Liver (tissue), 3 donors: ENCODE measurements at regions not wholly inside any gene's neighbourhood (a gene's known extent, or its start where the extent isn't known, plus 50 kb on each side); places are given as distances from the start of the nearest gene placed in this dataset.

ENCODE experiments used
- EGR1 ChIP-seq, 2 donors: IDR thresholded peaks; 2 replicates each; pipeline ENCODE4 v1.6.1; 2016 to 2018; ENCODE audit warnings: antibody characterized with exemption in 2 of 2, low read depth in 2 of 2
- GABPA ChIP-seq, 2 donors: IDR thresholded peaks in 1 of 2; conservative IDR thresholded peaks in 1 of 2; 2 replicates each; pipeline ENCODE4 v1.6.1; 2016; ENCODE audit warnings: antibody characterized with exemption in 2 of 2, mild to moderate bottlenecking in 1 of 2, moderate library complexity in 1 of 2
- JUND ChIP-seq, 2 donors: IDR thresholded peaks; 2 replicates each; pipeline ENCODE4 v1.6.1; 2016; ENCODE audit warnings: antibody characterized with exemption in 2 of 2
- RAD21 ChIP-seq, 2 donors: IDR thresholded peaks; 2 replicates each; pipeline ENCODE4 v1.6.1; 2016; ENCODE audit warnings: antibody characterized with exemption in 2 of 2, mild to moderate bottlenecking in 2 of 2
- SP1 ChIP-seq: IDR thresholded peaks from 2 replicates; pipeline ENCODE4 v1.6.1; 2018; ENCODE audit warnings: antibody characterized with exemption, mild to moderate bottlenecking
- TAF1 ChIP-seq: conservative IDR thresholded peaks from 2 replicates; pipeline ENCODE4 v1.6.1; 2016; ENCODE audit warnings: antibody characterized with exemption, mild to moderate bottlenecking
- YY1 ChIP-seq: IDR thresholded peaks from 2 replicates; pipeline ENCODE4 v1.6.1; 2016; ENCODE audit warnings: antibody characterized with exemption, mild to moderate bottlenecking
- TF ChIP-seq, protein P1 (sequence below): IDR thresholded peaks from 2 replicates; pipeline ENCODE4 v1.6.1; 2016; ENCODE audit warnings: antibody characterized with exemption
- TF ChIP-seq, protein P2 (sequence below): fragments of 150-350 bp; IDR thresholded peaks from 2 replicates; pipeline ENCODE4 v1.5.1; 2017; ENCODE audit warnings: improper control_type of control experiment, low read depth, low read length; ENCODE audit not compliant: missing input control
- TF ChIP-seq, protein P3 (sequence below): IDR thresholded peaks from 2 replicates; pipeline ENCODE4 v1.6.1; 2016; ENCODE audit warnings: antibody characterized with exemption, mild to moderate bottlenecking
- TF ChIP-seq, protein P4 (sequence below): IDR thresholded peaks from 2 replicates; pipeline ENCODE4 v1.6.1; 2016; ENCODE audit warnings: antibody characterized with exemption
- donor health status: healthy.
- donor health status: healthy.

DNA sequence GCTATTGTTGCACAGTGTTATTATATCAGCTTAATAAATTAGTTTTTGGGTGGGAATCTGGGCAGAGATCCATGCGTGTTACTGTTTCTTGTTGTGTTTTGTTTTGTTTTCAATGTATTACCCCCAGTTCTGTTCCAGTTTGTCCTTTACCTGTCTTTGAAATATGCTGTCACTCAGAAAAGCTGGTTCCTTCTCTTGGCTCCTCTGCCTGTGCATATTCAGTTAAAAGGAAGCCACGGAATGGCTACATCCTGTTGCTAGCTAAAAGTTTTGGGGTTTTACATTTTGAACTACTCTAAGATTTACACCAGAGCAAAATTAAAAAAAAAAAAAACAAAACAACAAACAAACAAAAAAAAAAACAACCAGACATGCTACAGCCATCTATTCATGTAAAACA lies 374.9 kb upstream of the RORB start:
- TF ChIP-seq, protein P1, sequence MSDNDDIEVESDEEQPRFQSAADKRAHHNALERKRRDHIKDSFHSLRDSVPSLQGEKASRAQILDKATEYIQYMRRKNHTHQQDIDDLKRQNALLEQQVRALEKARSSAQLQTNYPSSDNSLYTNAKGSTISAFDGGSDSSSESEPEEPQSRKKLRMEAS: no peak
- TF ChIP-seq, protein P2, sequence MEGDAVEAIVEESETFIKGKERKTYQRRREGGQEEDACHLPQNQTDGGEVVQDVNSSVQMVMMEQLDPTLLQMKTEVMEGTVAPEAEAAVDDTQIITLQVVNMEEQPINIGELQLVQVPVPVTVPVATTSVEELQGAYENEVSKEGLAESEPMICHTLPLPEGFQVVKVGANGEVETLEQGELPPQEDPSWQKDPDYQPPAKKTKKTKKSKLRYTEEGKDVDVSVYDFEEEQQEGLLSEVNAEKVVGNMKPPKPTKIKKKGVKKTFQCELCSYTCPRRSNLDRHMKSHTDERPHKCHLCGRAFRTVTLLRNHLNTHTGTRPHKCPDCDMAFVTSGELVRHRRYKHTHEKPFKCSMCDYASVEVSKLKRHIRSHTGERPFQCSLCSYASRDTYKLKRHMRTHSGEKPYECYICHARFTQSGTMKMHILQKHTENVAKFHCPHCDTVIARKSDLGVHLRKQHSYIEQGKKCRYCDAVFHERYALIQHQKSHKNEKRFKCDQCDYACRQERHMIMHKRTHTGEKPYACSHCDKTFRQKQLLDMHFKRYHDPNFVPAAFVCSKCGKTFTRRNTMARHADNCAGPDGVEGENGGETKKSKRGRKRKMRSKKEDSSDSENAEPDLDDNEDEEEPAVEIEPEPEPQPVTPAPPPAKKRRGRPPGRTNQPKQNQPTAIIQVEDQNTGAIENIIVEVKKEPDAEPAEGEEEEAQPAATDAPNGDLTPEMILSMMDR: no peak
- TF ChIP-seq EGR1 (IDR thresholded peaks at IDR 0.05; ENCODE audit: low read depth in 2 of 2) (no peak), TAF1 (no peak), YY1 (no peak), SP1 (no peak), RAD21 (IDR thresholded peaks at IDR 0.05) (no peak), JUND (IDR thresholded peaks at IDR 0.05) (no peak), GABPA (IDR thresholded peaks at IDR 0.05 in 1 of 2, conservative IDR thresholded peaks at IDR 0.05 in 1 of 2) (no peak)
- TF ChIP-seq, protein P3, sequence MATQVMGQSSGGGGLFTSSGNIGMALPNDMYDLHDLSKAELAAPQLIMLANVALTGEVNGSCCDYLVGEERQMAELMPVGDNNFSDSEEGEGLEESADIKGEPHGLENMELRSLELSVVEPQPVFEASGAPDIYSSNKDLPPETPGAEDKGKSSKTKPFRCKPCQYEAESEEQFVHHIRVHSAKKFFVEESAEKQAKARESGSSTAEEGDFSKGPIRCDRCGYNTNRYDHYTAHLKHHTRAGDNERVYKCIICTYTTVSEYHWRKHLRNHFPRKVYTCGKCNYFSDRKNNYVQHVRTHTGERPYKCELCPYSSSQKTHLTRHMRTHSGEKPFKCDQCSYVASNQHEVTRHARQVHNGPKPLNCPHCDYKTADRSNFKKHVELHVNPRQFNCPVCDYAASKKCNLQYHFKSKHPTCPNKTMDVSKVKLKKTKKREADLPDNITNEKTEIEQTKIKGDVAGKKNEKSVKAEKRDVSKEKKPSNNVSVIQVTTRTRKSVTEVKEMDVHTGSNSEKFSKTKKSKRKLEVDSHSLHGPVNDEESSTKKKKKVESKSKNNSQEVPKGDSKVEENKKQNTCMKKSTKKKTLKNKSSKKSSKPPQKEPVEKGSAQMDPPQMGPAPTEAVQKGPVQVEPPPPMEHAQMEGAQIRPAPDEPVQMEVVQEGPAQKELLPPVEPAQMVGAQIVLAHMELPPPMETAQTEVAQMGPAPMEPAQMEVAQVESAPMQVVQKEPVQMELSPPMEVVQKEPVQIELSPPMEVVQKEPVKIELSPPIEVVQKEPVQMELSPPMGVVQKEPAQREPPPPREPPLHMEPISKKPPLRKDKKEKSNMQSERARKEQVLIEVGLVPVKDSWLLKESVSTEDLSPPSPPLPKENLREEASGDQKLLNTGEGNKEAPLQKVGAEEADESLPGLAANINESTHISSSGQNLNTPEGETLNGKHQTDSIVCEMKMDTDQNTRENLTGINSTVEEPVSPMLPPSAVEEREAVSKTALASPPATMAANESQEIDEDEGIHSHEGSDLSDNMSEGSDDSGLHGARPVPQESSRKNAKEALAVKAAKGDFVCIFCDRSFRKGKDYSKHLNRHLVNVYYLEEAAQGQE: no peak
- TF ChIP-seq, protein P4, sequence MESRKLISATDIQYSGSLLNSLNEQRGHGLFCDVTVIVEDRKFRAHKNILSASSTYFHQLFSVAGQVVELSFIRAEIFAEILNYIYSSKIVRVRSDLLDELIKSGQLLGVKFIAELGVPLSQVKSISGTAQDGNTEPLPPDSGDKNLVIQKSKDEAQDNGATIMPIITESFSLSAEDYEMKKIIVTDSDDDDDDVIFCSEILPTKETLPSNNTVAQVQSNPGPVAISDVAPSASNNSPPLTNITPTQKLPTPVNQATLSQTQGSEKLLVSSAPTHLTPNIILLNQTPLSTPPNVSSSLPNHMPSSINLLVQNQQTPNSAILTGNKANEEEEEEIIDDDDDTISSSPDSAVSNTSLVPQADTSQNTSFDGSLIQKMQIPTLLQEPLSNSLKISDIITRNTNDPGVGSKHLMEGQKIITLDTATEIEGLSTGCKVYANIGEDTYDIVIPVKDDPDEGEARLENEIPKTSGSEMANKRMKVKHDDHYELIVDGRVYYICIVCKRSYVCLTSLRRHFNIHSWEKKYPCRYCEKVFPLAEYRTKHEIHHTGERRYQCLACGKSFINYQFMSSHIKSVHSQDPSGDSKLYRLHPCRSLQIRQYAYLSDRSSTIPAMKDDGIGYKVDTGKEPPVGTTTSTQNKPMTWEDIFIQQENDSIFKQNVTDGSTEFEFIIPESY: no peak
